CD14-positive monocyte (primary cell): ENCODE measurements at regions not wholly inside any gene's neighbourhood (a gene's known extent, or its start where the extent isn't known, plus 50 kb on each side); places are given as distances from the start of the nearest gene placed in this dataset.
A peak's percentile ranks its signal among the peaks of the same experiment; 100 is the strongest.

Experiments
- DNase-seq, 3 donors: peaks; one replicate each; pipeline ENCODE4 v3.0.0-alpha.2; 2011 to 2022
- H2AFZ ChIP-seq: 2 replicates; pipeline ENCODE4 v1.6.0; 2012; ENCODE audit warnings: mild to moderate bottlenecking, low read depth, low read length, inconsistent platforms; ENCODE audit not compliant: insufficient read depth, poor library complexity, severe bottlenecking
- H3K27ac ChIP-seq, 2 donors: 1 replicate in 1 of 2; 2 replicates in 1 of 2; pipeline ENCODE4 v1.5.1; 2012 to 2013; ENCODE audit warnings: low read length in 2 of 2, control low read depth in 1 of 2, inconsistent platforms in 1 of 2, low read depth in 1 of 2, mild to moderate bottlenecking in 1 of 2
- H3K27me3 ChIP-seq, 2 donors: one replicate each; pipeline versions ENCODE4 v1.6.0 to v1.6.1; 2011 to 2013; ENCODE audit warnings: low read length in 2 of 2; ENCODE audit not compliant: control insufficient read depth in 2 of 2, insufficient read depth in 2 of 2
- H3K36me3 ChIP-seq, 2 donors: replicated peaks in 1 of 2; 1 replicate in 1 of 2; 2 replicates in 1 of 2; pipeline versions ENCODE4 v1.5.1 to v1.6.1; 2012 to 2013; ENCODE audit warnings: low read length in 2 of 2, control low read depth in 1 of 2, inconsistent platforms in 1 of 2, mild to moderate bottlenecking in 1 of 2; ENCODE audit not compliant: insufficient read depth in 2 of 2, control insufficient read depth in 1 of 2
- H3K4me1 ChIP-seq, 2 donors: 1 replicate in 1 of 2; 2 replicates in 1 of 2; pipeline versions ENCODE4 v1.5.1 to v1.6.1; 2012 to 2013; ENCODE audit warnings: low read length in 2 of 2, control low read depth in 1 of 2, inconsistent platforms in 1 of 2, mild to moderate bottlenecking in 1 of 2, moderate library complexity in 1 of 2; ENCODE audit not compliant: insufficient read depth in 2 of 2, control insufficient read depth in 1 of 2
- H3K4me2 ChIP-seq: replicated peaks from 2 replicates; pipeline ENCODE3; 2012; ENCODE audit warnings: low read length, moderate library complexity, mild to moderate bottlenecking; ENCODE audit not compliant: poor library complexity, severe bottlenecking; ENCODE audit errors: extremely low read depth
- H3K4me3 ChIP-seq, 3 experiments: fragments of 200-600 bp in 1 of 3; sonication (generic) in 1 of 3; replicated peaks in 1 of 3; 1 replicate in 2 of 3; 2 replicates in 1 of 3; pipeline ENCODE4 v1.5.1; 2011 to 2013; ENCODE audit warnings: low read length in 3 of 3, mild to moderate bottlenecking in 3 of 3, control low read depth in 2 of 3, low read depth in 2 of 3, inconsistent platforms in 1 of 3, moderate library complexity in 1 of 3
- H3K79me2 ChIP-seq: 2 replicates; pipeline ENCODE4 v1.6.0; 2012; ENCODE audit warnings: mild to moderate bottlenecking, control low read depth, inconsistent platforms, low read length, moderate library complexity; ENCODE audit not compliant: insufficient read depth
- H3K9ac ChIP-seq: 2 replicates; pipeline ENCODE4 v1.6.0; 2017; ENCODE audit warnings: low read length, mild to moderate bottlenecking; ENCODE audit not compliant: insufficient read depth, poor library complexity, severe bottlenecking
- H3K9me3 ChIP-seq, 2 donors: replicated peaks in 1 of 2; 1 replicate in 1 of 2; 2 replicates in 1 of 2; pipeline versions ENCODE4 v1.5.1 to v1.6.1; 2012 to 2013; ENCODE audit warnings: low read length in 2 of 2, control low read depth in 1 of 2; ENCODE audit not compliant: control insufficient read depth in 1 of 2, insufficient read depth in 1 of 2
- H4K20me1 ChIP-seq: 2 replicates; pipeline ENCODE4 v1.6.0; 2012; ENCODE audit warnings: mild to moderate bottlenecking, low read length, control low read depth, moderate library complexity; ENCODE audit not compliant: insufficient read depth
- H3K27ac Mint-ChIP-seq, 7 donors: one replicate each; pipeline ENCODE4 v1.8.0; 2020; ENCODE audit warnings: mild to moderate bottlenecking in 7 of 7, mixed read lengths in 7 of 7, moderate library complexity in 6 of 7, inconsistent platforms in 2 of 7
- H3K27me3 Mint-ChIP-seq, 3 donors: one replicate each; pipeline ENCODE4 v1.8.0; 2021 to 2022; ENCODE audit warnings: low read depth in 3 of 3, mild to moderate bottlenecking in 3 of 3, mixed read lengths in 3 of 3, moderate library complexity in 3 of 3, inconsistent platforms in 1 of 3
- H3K36me3 Mint-ChIP-seq, 2 donors: one replicate each; pipeline ENCODE4 v1.8.0; 2020; ENCODE audit warnings: mixed read lengths in 2 of 2, inconsistent platforms in 1 of 2, mild to moderate bottlenecking in 1 of 2
- H3K4me1 Mint-ChIP-seq: one replicate; pipeline ENCODE4 v1.8.0; 2020; ENCODE audit warnings: mild to moderate bottlenecking, mixed read lengths
- H3K4me3 Mint-ChIP-seq, 2 donors: one replicate each; pipeline ENCODE4 v1.8.0; 2020; ENCODE audit warnings: mild to moderate bottlenecking in 2 of 2, mixed read lengths in 2 of 2, moderate library complexity in 1 of 2
- H3K9me3 Mint-ChIP-seq, 7 donors: one replicate each; pipeline ENCODE4 v1.8.0; 2020 to 2022; ENCODE audit warnings: mixed read lengths in 7 of 7, mild to moderate bottlenecking in 6 of 7, moderate library complexity in 6 of 7, inconsistent platforms in 2 of 7
- CTCF ChIP-seq: fragments of 200-600 bp; IDR thresholded peaks from one replicate; pipeline ENCODE4 v1.8.0; 2022; ENCODE audit warnings: antibody characterized with exemption, mild to moderate bottlenecking
- WGBS: methylation state at CpG from one replicate; pipeline ENCODE4 v1.1.5; 2013; ENCODE audit warnings: missing lambda C conversion rate; ENCODE audit not compliant: insufficient coverage; 5-methylcytosine and 5-hydroxymethylcytosine counted together
- intact Hi-C, 2 donors: fragments of 100-400 bp; cut with micrococcal nuclease; formaldehyde crosslinking; loops; one replicate each; pipeline versions ENCODE4 v1.15.0 to v1.15.1; 2023

- no peaks in the 10 kb centered on the region for H4K20me1 ChIP-seq
- Mint-ChIP-seq H3K36me3 (no peaks in the 10 kb centered on the region), H3K9me3 (peaks cover 0 to 11% (median 3%) of the 10 kb centered on the region in 7 donors), H3K27ac (peak overlapping the region in 1 of 7 donors; percentile 38), H3K27me3 (peaks cover 0 to 2% (median 0%) of the 10 kb centered on the region in 3 donors), H3K4me1 (no peaks in the 10 kb centered on the region), H3K4me3 (no peak overlapping the region)
- no peak overlapping the region for H3K27ac ChIP-seq
- peaks cover 0 to 7% of the 10 kb centered on the region in 2 donors for H3K9me3 ChIP-seq
- H3K36me3 ChIP-seq = no peaks in the 10 kb centered on the region
- intact Hi-C loops = no loop called here
- no peak overlapping the region for H2AFZ ChIP-seq
- DNase-seq = no peak
- H3K79me2 ChIP-seq = no peaks in the 10 kb centered on the region
- no peak overlapping the region for H3K4me3 ChIP-seq
- H3K4me1 ChIP-seq = no peaks in the 10 kb centered on the region
- H3K9ac ChIP-seq = no peak overlapping the region
- no peaks in the 10 kb centered on the region for H3K27me3 ChIP-seq
- no peak overlapping the region for H3K4me2 ChIP-seq
- no peak for TF ChIP-seq CTCF
- no CpG with 5 or more reads among the region's 1 CpG for WGBS
Observed at GRCh38 chr6:23327621-23328020, 758.3 kb downstream of the HDGFL1 start.

DNA sequence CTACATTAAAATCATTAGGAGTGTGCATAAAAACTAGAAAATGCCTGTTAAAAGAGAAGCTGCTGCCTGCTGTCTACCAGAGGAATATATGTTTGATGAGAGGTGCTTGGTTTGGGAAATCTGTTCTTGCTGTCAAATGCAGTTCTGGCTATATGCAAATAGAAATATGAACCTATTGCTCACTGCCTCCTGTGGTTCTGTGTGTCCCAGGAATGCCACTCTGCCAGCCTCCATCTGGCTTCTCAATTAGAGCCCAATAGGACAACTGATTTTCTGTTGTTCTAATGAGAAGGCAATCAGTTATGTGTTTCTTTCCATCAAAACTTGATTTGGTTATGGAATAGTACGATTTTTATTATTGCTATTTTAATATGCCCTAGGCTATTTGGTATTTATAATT lies 759.7 kb downstream of the HDGFL1 start:
- Mint-ChIP-seq H3K9me3 (peaks cover 0 to 11% (median 8%) of the 10 kb centered on the region in 7 donors), H3K27ac (no peak overlapping the region), H3K4me1 (no peaks in the 10 kb centered on the region), H3K4me3 (no peak overlapping the region), H3K27me3 (peaks cover 0 to 2% (median 0%) of the 10 kb centered on the region in 3 donors), H3K36me3 (no peaks in the 10 kb centered on the region)
- intact Hi-C loops = no loop called here
- no peak overlapping the region for H3K27ac ChIP-seq
- TF ChIP-seq CTCF = no peak
- no peaks in the 10 kb centered on the region for H4K20me1 ChIP-seq
- H3K4me2 ChIP-seq = no peak overlapping the region
- no peaks in the 10 kb centered on the region for H3K36me3 ChIP-seq
- no peak overlapping the region for H3K4me3 ChIP-seq
- no peak overlapping the region for H3K9ac ChIP-seq
- no peak overlapping the region for H2AFZ ChIP-seq
- WGBS = no CpG with 5 or more reads among the region's 1 CpG
- H3K27me3 ChIP-seq = no peaks in the 10 kb centered on the region
- H3K4me1 ChIP-seq = no peaks in the 10 kb centered on the region
- peaks cover 0 to 11% of the 10 kb centered on the region in 2 donors for H3K9me3 ChIP-seq
- DNase-seq = no peak
- no peaks in the 10 kb centered on the region for H3K79me2 ChIP-seq
